ENCODE measurements at regions not wholly inside any gene's neighbourhood (a gene's known extent, or its start where the extent isn't known, plus 50 kb on each side); places are given as distances from the start of the nearest gene placed in this dataset.

DNA sequence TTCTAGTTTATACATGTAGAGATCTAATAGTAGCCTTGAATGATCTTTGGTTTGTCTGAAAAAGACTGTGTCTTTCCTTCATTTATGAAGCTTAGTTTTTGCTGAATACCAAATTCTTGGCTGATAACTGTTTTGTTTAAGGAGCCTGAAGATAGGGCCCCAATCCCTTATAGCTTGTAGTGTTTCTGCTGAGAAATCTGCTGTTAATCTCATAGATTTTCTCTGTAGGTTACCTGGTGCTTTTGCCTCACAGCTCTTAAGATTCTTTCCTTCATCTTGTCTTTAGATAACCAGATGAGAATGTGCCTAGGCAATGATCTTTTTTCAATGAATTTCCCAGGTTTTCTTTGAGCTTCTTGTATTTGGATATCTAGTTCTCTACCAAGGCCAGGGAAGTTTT, 562.1 kb downstream of the XIRP2 start:
- Histone ChIP-seq H3K4me2 (ENCODE audit: low read length) (no peak overlapping the region), H3K4me3 (ENCODE audit: low read length) (no peak overlapping the region), H3K79me2 (ENCODE audit: low read length) (no peaks in the 10 kb centered on the region), H3K36me3 (replicated peaks; ENCODE audit: low read depth, low read length) (no peaks in the 10 kb centered on the region), H3K9ac (ENCODE audit: low read length) (no peak overlapping the region), H2AFZ (ENCODE audit: low read depth, low read length) (no peak overlapping the region), H3K4me1 (ENCODE audit: low read length) (no peaks in the 10 kb centered on the region), H3K27me3 (ENCODE audit: low read depth, low read length) (no peaks in the 10 kb centered on the region), H4K20me1 (ENCODE audit: insufficient read depth, low read length) (no peaks in the 10 kb centered on the region), H3K9me3 (ENCODE audit: insufficient read depth, low read length) (peaks cover 6% of the 10 kb centered on the region; the same call in 1 of the 2 replicates), H3K27ac (ENCODE audit: low read length) (no peak overlapping the region)
- no peak for TF ChIP-seq EZH2phosphoT487 (IDR thresholded peaks at IDR 0.05; ENCODE audit: low read depth)
- TF ChIP-seq, protein P1, sequence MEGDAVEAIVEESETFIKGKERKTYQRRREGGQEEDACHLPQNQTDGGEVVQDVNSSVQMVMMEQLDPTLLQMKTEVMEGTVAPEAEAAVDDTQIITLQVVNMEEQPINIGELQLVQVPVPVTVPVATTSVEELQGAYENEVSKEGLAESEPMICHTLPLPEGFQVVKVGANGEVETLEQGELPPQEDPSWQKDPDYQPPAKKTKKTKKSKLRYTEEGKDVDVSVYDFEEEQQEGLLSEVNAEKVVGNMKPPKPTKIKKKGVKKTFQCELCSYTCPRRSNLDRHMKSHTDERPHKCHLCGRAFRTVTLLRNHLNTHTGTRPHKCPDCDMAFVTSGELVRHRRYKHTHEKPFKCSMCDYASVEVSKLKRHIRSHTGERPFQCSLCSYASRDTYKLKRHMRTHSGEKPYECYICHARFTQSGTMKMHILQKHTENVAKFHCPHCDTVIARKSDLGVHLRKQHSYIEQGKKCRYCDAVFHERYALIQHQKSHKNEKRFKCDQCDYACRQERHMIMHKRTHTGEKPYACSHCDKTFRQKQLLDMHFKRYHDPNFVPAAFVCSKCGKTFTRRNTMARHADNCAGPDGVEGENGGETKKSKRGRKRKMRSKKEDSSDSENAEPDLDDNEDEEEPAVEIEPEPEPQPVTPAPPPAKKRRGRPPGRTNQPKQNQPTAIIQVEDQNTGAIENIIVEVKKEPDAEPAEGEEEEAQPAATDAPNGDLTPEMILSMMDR (IDR thresholded peaks at IDR 0.05; ENCODE audit: low read depth, low read length) = no peak

GRCh38 chr2:167440382-167440781, 552.1 kb downstream of the XIRP2 start:
- Histone ChIP-seq H3K27me3 (ENCODE audit: low read depth, low read length) (no peaks in the 10 kb centered on the region), H3K4me1 (ENCODE audit: low read length) (peaks cover 9% of the 10 kb centered on the region), H3K4me2 (ENCODE audit: low read length) (no peak overlapping the region), H3K4me3 (ENCODE audit: low read length) (no peak overlapping the region), H4K20me1 (ENCODE audit: insufficient read depth, low read length) (no peaks in the 10 kb centered on the region), H3K36me3 (replicated peaks; ENCODE audit: low read depth, low read length) (no peaks in the 10 kb centered on the region), H3K9ac (ENCODE audit: low read length) (no peak overlapping the region), H3K27ac (ENCODE audit: low read length) (no peak overlapping the region), H3K79me2 (ENCODE audit: low read length) (no peaks in the 10 kb centered on the region), H3K9me3 (ENCODE audit: insufficient read depth, low read length) (no peaks in the 10 kb centered on the region), H2AFZ (ENCODE audit: low read depth, low read length) (no peak overlapping the region)
- TF ChIP-seq EZH2phosphoT487 (IDR thresholded peaks at IDR 0.05; ENCODE audit: low read depth) = no peak
- TF ChIP-seq, protein P1 (IDR thresholded peaks at IDR 0.05; ENCODE audit: low read depth, low read length) = no peak

- Histone ChIP-seq H3K79me2 (ENCODE audit: low read length) (no peaks in the 10 kb centered on the region), H3K27ac (ENCODE audit: low read length) (no peak overlapping the region), H3K4me1 (ENCODE audit: low read length) (peaks cover 9% of the 10 kb centered on the region), H3K4me3 (ENCODE audit: low read length) (no peak overlapping the region), H4K20me1 (ENCODE audit: insufficient read depth, low read length) (no peaks in the 10 kb centered on the region), H3K36me3 (replicated peaks; ENCODE audit: low read depth, low read length) (no peaks in the 10 kb centered on the region), H2AFZ (ENCODE audit: low read depth, low read length) (no peak overlapping the region), H3K9me3 (ENCODE audit: insufficient read depth, low read length) (no peaks in the 10 kb centered on the region), H3K9ac (ENCODE audit: low read length) (no peak overlapping the region), H3K27me3 (ENCODE audit: low read depth, low read length) (no peaks in the 10 kb centered on the region), H3K4me2 (ENCODE audit: low read length) (no peak overlapping the region)
- TF ChIP-seq, protein P1 (IDR thresholded peaks at IDR 0.05; ENCODE audit: low read depth, low read length) = no peak
- no peak for TF ChIP-seq EZH2phosphoT487 (IDR thresholded peaks at IDR 0.05; ENCODE audit: low read depth)
Measured at GRCh38 chr2:167438206-167438605, 549.9 kb downstream of the XIRP2 start.

DNA sequence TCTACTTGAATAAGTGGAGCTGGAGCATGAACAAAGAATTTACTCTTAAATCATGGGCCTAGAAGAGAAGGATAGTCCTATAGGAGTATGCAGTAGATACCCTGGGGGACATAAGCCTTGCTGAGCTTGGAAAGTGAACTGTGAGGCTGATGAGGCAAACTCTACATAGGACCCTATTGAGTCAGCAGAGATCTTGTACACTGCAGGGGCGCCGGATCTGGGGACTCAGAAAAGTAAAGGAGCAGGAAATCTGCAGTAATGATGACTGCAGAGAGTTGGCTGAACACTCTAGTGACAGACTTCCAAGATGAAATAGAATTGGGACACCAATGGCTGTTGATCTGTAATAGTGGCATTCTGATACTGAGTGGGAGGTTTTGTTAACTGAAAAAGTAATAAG, 543.7 kb downstream of the XIRP2 start:
- Histone ChIP-seq H2AFZ (ENCODE audit: low read depth, low read length) (no peak overlapping the region), H3K4me2 (ENCODE audit: low read length) (no peak overlapping the region), H3K27ac (ENCODE audit: low read length) (no peak overlapping the region), H3K36me3 (replicated peaks; ENCODE audit: low read depth, low read length) (no peaks in the 10 kb centered on the region), H3K9ac (ENCODE audit: low read length) (no peak overlapping the region), H3K79me2 (ENCODE audit: low read length) (no peaks in the 10 kb centered on the region), H3K9me3 (ENCODE audit: insufficient read depth, low read length) (no peaks in the 10 kb centered on the region), H4K20me1 (ENCODE audit: insufficient read depth, low read length) (no peaks in the 10 kb centered on the region), H3K27me3 (ENCODE audit: low read depth, low read length) (no peaks in the 10 kb centered on the region), H3K4me1 (ENCODE audit: low read length) (no peaks in the 10 kb centered on the region), H3K4me3 (ENCODE audit: low read length) (no peak overlapping the region)
- TF ChIP-seq EZH2phosphoT487 (IDR thresholded peaks at IDR 0.05; ENCODE audit: low read depth) = no peak
- TF ChIP-seq, protein P1 (IDR thresholded peaks at IDR 0.05; ENCODE audit: low read depth, low read length) = no peak

Measured in OCI-LY3 (cell line).